Keratinocyte (primary cell): ENCODE measurements at regions not wholly inside any gene's neighbourhood (a gene's known extent, or its start where the extent isn't known, plus 50 kb on each side); places are given as distances from the start of the nearest gene placed in this dataset.

Experiments used
- DNase-seq: peaks from one replicate; pipeline ENCODE4 v3.0.0-alpha.2; 2011; ENCODE audit warnings: low read depth, missing footprints, low spot score
- FAIRE-seq: peaks from 2 replicates; lab custom pipeline; 2011; peaks lifted over from hg19 to GRCh38; lab: Jason Lieb, UNC
- H2AFZ ChIP-seq: 2 replicates; pipeline ENCODE4 v1.6.0; 2012; ENCODE audit warnings: low read length, control low read depth, inconsistent platforms; ENCODE audit not compliant: control insufficient read depth
- H3K27ac ChIP-seq: 2 replicates; pipeline ENCODE4 v1.5.1; 2011; ENCODE audit warnings: low read length; ENCODE audit not compliant: control insufficient read depth, insufficient read depth
- H3K27me3 ChIP-seq: 3 replicates; pipeline ENCODE4 v1.6.0; 2011; ENCODE audit warnings: low read length; ENCODE audit not compliant: control insufficient read depth, insufficient read depth; ENCODE audit errors: extremely low read depth
- H3K36me3 ChIP-seq, 2 experiments: 2 replicates in 1 of 2; 3 replicates in 1 of 2; pipeline ENCODE4 v1.5.1; 2011; ENCODE audit warnings: low read length in 2 of 2, mild to moderate bottlenecking in 1 of 2; ENCODE audit not compliant: control insufficient read depth in 2 of 2, insufficient read depth in 2 of 2; ENCODE audit errors: extremely low read depth in 1 of 2
- H3K4me1 ChIP-seq: 3 replicates; pipeline ENCODE4 v1.5.1; 2011; ENCODE audit warnings: low read length; ENCODE audit not compliant: control insufficient read depth, insufficient read depth; ENCODE audit errors: extremely low read depth
- H3K4me2 ChIP-seq: 3 replicates; pipeline ENCODE4 v1.6.0; 2011; ENCODE audit warnings: low read depth, low read length; ENCODE audit not compliant: control insufficient read depth, insufficient read depth; ENCODE audit errors: extremely low read depth
- H3K4me3 ChIP-seq, 3 experiments: fragments of 200-600 bp in 1 of 3; sonication (generic) in 1 of 3; 2 replicates in 2 of 3; 3 replicates in 1 of 3; pipeline ENCODE4 v1.5.1; 2011 to 2016; ENCODE audit warnings: low read length in 3 of 3, mild to moderate bottlenecking in 3 of 3, control low read depth in 2 of 3, inconsistent platforms in 1 of 3, low read depth in 1 of 3, mixed read lengths in 1 of 3, mixed run types in 1 of 3, moderate library complexity in 1 of 3; ENCODE audit not compliant: control insufficient read depth in 2 of 3, insufficient read depth in 2 of 3; ENCODE audit errors: extremely low read depth in 1 of 3
- H3K79me2 ChIP-seq: 2 replicates; pipeline ENCODE4 v1.6.0; 2012; ENCODE audit warnings: low read length; ENCODE audit not compliant: control insufficient read depth, insufficient read depth
- H3K9ac ChIP-seq: 3 replicates; pipeline ENCODE4 v1.6.0; 2011; ENCODE audit warnings: low read length; ENCODE audit not compliant: control insufficient read depth, insufficient read depth; ENCODE audit errors: extremely low read depth
- H3K9me1 ChIP-seq: 3 replicates; pipeline ENCODE4 v1.6.0; 2011; ENCODE audit warnings: low read length; ENCODE audit not compliant: control insufficient read depth, insufficient read depth; ENCODE audit errors: extremely low read depth
- H3K9me3 ChIP-seq: 2 replicates; pipeline ENCODE4 v1.5.1; 2012; ENCODE audit warnings: low read depth, low read length; ENCODE audit not compliant: control insufficient read depth
- H4K20me1 ChIP-seq: 3 replicates; pipeline ENCODE4 v1.6.0; 2011; ENCODE audit warnings: low read length; ENCODE audit not compliant: control insufficient read depth, insufficient read depth; ENCODE audit errors: extremely low read depth
- CTCF ChIP-seq, 3 experiments: IDR thresholded peaks in 1 of 3; conservative IDR thresholded peaks in 1 of 3; optimal IDR thresholded peaks in 1 of 3; 2 replicates in 2 of 3; 3 replicates in 1 of 3; pipeline versions ENCODE3 to v1.5.1; 2011; ENCODE audit warnings: low read length in 3 of 3, mild to moderate bottlenecking in 3 of 3, moderate library complexity in 2 of 3, control low read depth in 1 of 3, inconsistent platforms in 1 of 3; ENCODE audit not compliant: insufficient read depth in 2 of 3; ENCODE audit errors: extremely low read depth in 1 of 3
- EZH2 ChIP-seq: IDR thresholded peaks from one replicate; pipeline ENCODE4 v1.6.1; 2012; ENCODE audit warnings: inconsistent platforms, mild to moderate bottlenecking, low read length, moderate library complexity
- dilution Hi-C: fragments of 300-500 bp; cut with MboI; formaldehyde crosslinking; loops from one replicate; pipeline ENCODE4 v1.7.0; 2020; ENCODE audit warnings: low sequenced_read_pairs; ENCODE audit not compliant: extremely low pct_ligation_motif_present

GRCh38 chr2:153091344-153091743, 372.9 kb downstream of the ARL6IP6 start:
- FAIRE-seq (no peak), DNase-seq (no peak)
- Histone ChIP-seq H3K9me1 (no peaks in the 10 kb centered on the region), H4K20me1 (no peaks in the 10 kb centered on the region), H3K4me2 (no peak overlapping the region), H3K4me1 (peaks cover 3% of the 10 kb centered on the region), H3K9me3 (no peaks in the 10 kb centered on the region), H3K27me3 (no peaks in the 10 kb centered on the region), H2AFZ (no peak overlapping the region), H3K9ac (no peak overlapping the region), H3K27ac (no peak overlapping the region), H3K79me2 (no peaks in the 10 kb centered on the region), H3K36me3 (no peaks in the 10 kb centered on the region), H3K4me3 (no peak overlapping the region)
- dilution Hi-C loops: no loop called here
- TF ChIP-seq EZH2 (no peak), CTCF (optimal IDR thresholded peaks at IDR 0.05 in 1 of 3, IDR thresholded peaks at IDR 0.05 in 1 of 3, conservative IDR thresholded peaks at IDR 0.05 in 1 of 3; ENCODE audit: extremely low read depth in 1 of 3, insufficient read depth in 2 of 3, low read length in 3 of 3) (no peak)

- DNase-seq (no peak), FAIRE-seq (no peak)
- Histone ChIP-seq H3K4me3 (no peak overlapping the region), H3K27ac (no peak overlapping the region), H3K9me1 (no peaks in the 10 kb centered on the region), H3K9ac (no peak overlapping the region), H3K4me2 (no peak overlapping the region), H3K4me1 (no peaks in the 10 kb centered on the region), H3K9me3 (no peaks in the 10 kb centered on the region), H2AFZ (no peak overlapping the region), H3K27me3 (no peaks in the 10 kb centered on the region), H4K20me1 (no peaks in the 10 kb centered on the region), H3K79me2 (no peaks in the 10 kb centered on the region), H3K36me3 (no peaks in the 10 kb centered on the region)
- TF ChIP-seq CTCF (optimal IDR thresholded peaks at IDR 0.05 in 1 of 3, IDR thresholded peaks at IDR 0.05 in 1 of 3, conservative IDR thresholded peaks at IDR 0.05 in 1 of 3; ENCODE audit: extremely low read depth in 1 of 3, insufficient read depth in 2 of 3, low read length in 3 of 3): no peak
- no peak for TF ChIP-seq EZH2
- dilution Hi-C loops: no loop called here
These were observed 360.9 kb downstream of the ARL6IP6 start for GRCh38 chr2:153079315-153079714.
